HepG2 (cell line): ENCODE measurements at regions not wholly inside any gene's neighbourhood (a gene's known extent, or its start where the extent isn't known, plus 50 kb on each side); places are given as distances from the start of the nearest gene placed in this dataset.

ENCODE experiments used
- ATAC-seq: fragments of 200-7000 bp; cut with Tn5 transposase; 3 replicates; pipeline ENCODE4 v1.9.1; 2020; ENCODE audit warnings: mild to moderate bottlenecking, moderate library complexity
- BruUV-seq: library from RNA; stranded (reverse); fragments of 400-500 nt; replicated peaks from 2 replicates; lab custom pipeline; 2021; lab: Mats Ljungman, UMichigan
- CTCF ChIA-PET: fragments of 300-600 bp; formaldehyde crosslinking; extraction: SDS; loops from one replicate; lab custom pipeline; 2021; ENCODE audit warnings: low total read pairs, inconsistent platforms, low intra/inter-chr PET ratio; lab: Yijun Ruan, JAX
- POLR2A ChIA-PET: fragments of 350-600 bp; sonication (Branson Sonifier 250); formaldehyde crosslinking; loops from one replicate; lab custom pipeline; 2020; ENCODE audit warnings: antibody characterized with exemption, inconsistent platforms; lab: Yijun Ruan, JAX
- DNase-seq: peaks from one replicate; pipeline ENCODE4 v3.0.0-alpha.2; 2015; ENCODE audit warnings: low spot score
- FAIRE-seq: peaks from 3 replicates; lab custom pipeline; 2011; peaks lifted over from hg19 to GRCh38; lab: Jason Lieb, UNC
- H2AFZ ChIP-seq: one replicate; pipeline ENCODE4 v1.6.1; 2011; ENCODE audit warnings: low read length, inconsistent platforms
- H3K27ac ChIP-seq: fragments of 300-600 bp; 3 replicates; pipeline ENCODE4 v1.8.0; 2011; ENCODE audit warnings: mixed run types, mild to moderate bottlenecking, mixed read lengths, low read length, inconsistent platforms; ENCODE audit not compliant: insufficient read depth; ENCODE audit errors: extremely low read length
- H3K27me3 ChIP-seq, 2 experiments: fragments of 200-600 bp in 1 of 2; 2 replicates in 1 of 2; 3 replicates in 1 of 2; pipeline versions ENCODE4 v1.6.0 to v1.8.0; 2011; ENCODE audit warnings: low read length in 2 of 2, mild to moderate bottlenecking in 2 of 2, moderate library complexity in 2 of 2, inconsistent platforms in 1 of 2; ENCODE audit not compliant: insufficient read depth in 2 of 2, control insufficient read depth in 1 of 2
- H3K36me3 ChIP-seq, 2 experiments: fragments of 200-600 bp in 1 of 2; replicated peaks in 1 of 2; 2 replicates in 1 of 2; 3 replicates in 1 of 2; pipeline versions ENCODE4 v1.5.1 to v1.8.0; 2011; ENCODE audit warnings: low read length in 2 of 2, inconsistent platforms in 1 of 2; ENCODE audit not compliant: insufficient read depth in 2 of 2, control insufficient read depth in 1 of 2
- H3K4me1 ChIP-seq: 2 replicates; pipeline ENCODE4 v1.5.1; 2012; ENCODE audit warnings: low read length, inconsistent platforms; ENCODE audit not compliant: insufficient read depth
- H3K4me2 ChIP-seq: 2 replicates; pipeline ENCODE4 v1.6.0; 2011; ENCODE audit warnings: low read depth, low read length, inconsistent platforms
- H3K4me3 ChIP-seq, 3 experiments: fragments of 200-600 bp in 1 of 3; sonication (generic), shearing (Covaris generic) in 1 of 3; replicated peaks in 1 of 3; 2 replicates each; pipeline ENCODE4 v1.5.1; 2011 to 2016; ENCODE audit warnings: low read length in 3 of 3, inconsistent platforms in 2 of 3, low read depth in 2 of 3, mild to moderate bottlenecking in 2 of 3, control low read depth in 1 of 3, mixed read lengths in 1 of 3; ENCODE audit not compliant: insufficient read depth in 1 of 3
- H3K79me2 ChIP-seq: one replicate; pipeline ENCODE4 v1.6.1; 2011; ENCODE audit warnings: low read length, inconsistent platforms; ENCODE audit not compliant: insufficient read depth
- H3K9ac ChIP-seq: 2 replicates; pipeline ENCODE4 v1.6.0; 2011; ENCODE audit warnings: mild to moderate bottlenecking, low read depth, low read length, inconsistent platforms; ENCODE audit not compliant: insufficient read depth
- H3K9me3 ChIP-seq: 2 replicates; pipeline ENCODE4 v1.5.1; 2012; ENCODE audit warnings: mild to moderate bottlenecking, low read length
- H4K20me1 ChIP-seq: 2 replicates; pipeline ENCODE4 v1.6.0; 2011; ENCODE audit warnings: inconsistent platforms, mild to moderate bottlenecking, low read length, moderate library complexity; ENCODE audit not compliant: insufficient read depth
- ARNT2 ChIP-seq: sonication (generic); formaldehyde crosslinking; IDR thresholded peaks from 2 replicates; pipeline ENCODE4 v1.8.0; 2022; ENCODE audit warnings: mild to moderate bottlenecking, low read depth, missing genetic modification reagents, moderate library complexity
- GZF1 ChIP-seq: sonication (generic); formaldehyde crosslinking; IDR thresholded peaks from 2 replicates; pipeline ENCODE4 v1.5.1; 2020; ENCODE audit warnings: mild to moderate bottlenecking, missing genetic modification reagents
- HOXD1 ChIP-seq: sonication (generic); formaldehyde crosslinking; IDR thresholded peaks from 2 replicates; pipeline ENCODE4 v1.5.0; 2020; ENCODE audit warnings: missing genetic modification reagents
- NCOR1 ChIP-seq: fragments of 200-600 bp; sonication (generic); IDR thresholded peaks from 2 replicates; pipeline ENCODE4 v1.7.0; 2017; ENCODE audit warnings: antibody characterized with exemption, low read length, borderline replicate concordance
- STAG1 ChIP-seq: sonication (generic); formaldehyde crosslinking; IDR thresholded peaks from 2 replicates; pipeline ENCODE4 v1.4.0; 2020; ENCODE audit warnings: missing genetic modification reagents
- TP53 ChIP-seq: sonication (generic); formaldehyde crosslinking; conservative IDR thresholded peaks from 2 replicates; pipeline ENCODE4 v1.4.0; 2020; ENCODE audit warnings: missing genetic modification reagents
- ZBTB3 ChIP-seq: sonication (generic); formaldehyde crosslinking; IDR thresholded peaks from 2 replicates; pipeline ENCODE4 v1.4.0; 2020; ENCODE audit warnings: low read depth, mild to moderate bottlenecking, moderate library complexity, missing genetic modification reagents, borderline replicate concordance
- ZBTB7B ChIP-seq: sonication (generic); formaldehyde crosslinking; IDR thresholded peaks from 2 replicates; pipeline ENCODE4 v1.4.0; 2020; ENCODE audit warnings: missing genetic modification reagents
- ZFYVE20 ChIP-seq: sonication (generic); formaldehyde crosslinking; IDR thresholded peaks from 2 replicates; pipeline ENCODE4 v1.8.0; 2023; ENCODE audit warnings: low read depth, mild to moderate bottlenecking, moderate library complexity, missing genetic modification reagents, borderline replicate concordance
- ZNF7 ChIP-seq: IDR thresholded peaks from 2 replicates; pipeline ENCODE4 v1.6.1; 2016; ENCODE audit warnings: missing biosample characterization, missing genetic modification reagents
- ZNF703 ChIP-seq: sonication (generic); formaldehyde crosslinking; IDR thresholded peaks from 2 replicates; pipeline ENCODE4 v1.5.1; 2020; ENCODE audit warnings: missing genetic modification reagents, mild to moderate bottlenecking, moderate library complexity, borderline replicate concordance
- ZNF746 ChIP-seq: sonication (generic); formaldehyde crosslinking; IDR thresholded peaks from 2 replicates; pipeline ENCODE4 v1.8.0; 2022; ENCODE audit warnings: mild to moderate bottlenecking, missing genetic modification reagents
- WGBS: methylation state at CpG from one replicate; pipeline ENCODE4 v1.1.6; 2017; ENCODE audit warnings: low lambda C conversion rate; 5-methylcytosine and 5-hydroxymethylcytosine counted together
- in situ Hi-C: cut with HindIII; loops from 2 replicates; pipeline ENCODE4 v1.10.0; 2017; ENCODE audit warnings: low pct_unique_long_range_greater_than_20kb; ENCODE audit not compliant: extremely low pct_ligation_motif_present
- intact Hi-C: fragments of 100-400 bp; cut with micrococcal nuclease; formaldehyde crosslinking; loops from one replicate; pipeline ENCODE4 v1.10.0; 2022; ENCODE audit not compliant: unreplicated experiment
- TF ChIP-seq, protein P1 (sequence below): sonication (generic); formaldehyde crosslinking; IDR thresholded peaks from 2 replicates; pipeline ENCODE4 v1.5.0; 2020; ENCODE audit warnings: missing genetic modification reagents, mild to moderate bottlenecking, borderline replicate concordance
- TF ChIP-seq, protein P2 (sequence below): fragments of 450-650 bp; IDR thresholded peaks from 2 replicates; pipeline ENCODE4 v1.6.1; 2017

DNA sequence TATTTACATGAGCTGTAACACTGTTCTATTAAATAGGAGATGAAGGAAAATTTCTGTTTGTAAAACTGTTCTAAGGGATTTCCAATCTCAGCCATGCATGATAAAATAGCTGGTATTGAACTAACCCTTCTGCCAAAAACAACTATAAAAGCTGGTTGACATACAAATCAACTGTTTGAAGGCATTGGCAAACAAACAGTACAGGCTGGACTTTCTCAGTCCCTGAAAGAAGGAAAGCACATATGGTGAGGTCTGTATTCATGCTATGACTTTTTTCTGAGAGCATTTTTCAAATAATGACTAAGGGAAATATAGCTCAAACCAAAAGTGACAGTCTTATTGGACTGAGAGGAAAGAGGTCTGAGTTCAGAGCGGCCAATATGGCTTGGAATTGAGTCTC, 117.0 kb upstream of the CCDC54 start (continued):
- no peak for TF ChIP-seq HOXD1
- TF ChIP-seq, protein P1, sequence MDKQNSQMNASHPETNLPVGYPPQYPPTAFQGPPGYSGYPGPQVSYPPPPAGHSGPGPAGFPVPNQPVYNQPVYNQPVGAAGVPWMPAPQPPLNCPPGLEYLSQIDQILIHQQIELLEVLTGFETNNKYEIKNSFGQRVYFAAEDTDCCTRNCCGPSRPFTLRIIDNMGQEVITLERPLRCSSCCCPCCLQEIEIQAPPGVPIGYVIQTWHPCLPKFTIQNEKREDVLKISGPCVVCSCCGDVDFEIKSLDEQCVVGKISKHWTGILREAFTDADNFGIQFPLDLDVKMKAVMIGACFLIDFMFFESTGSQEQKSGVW = no peak
- TF ChIP-seq TP53 (CRISPR knock-in tag) = no peak
- TF ChIP-seq, all 625 proteins: peak for 0

DNA sequence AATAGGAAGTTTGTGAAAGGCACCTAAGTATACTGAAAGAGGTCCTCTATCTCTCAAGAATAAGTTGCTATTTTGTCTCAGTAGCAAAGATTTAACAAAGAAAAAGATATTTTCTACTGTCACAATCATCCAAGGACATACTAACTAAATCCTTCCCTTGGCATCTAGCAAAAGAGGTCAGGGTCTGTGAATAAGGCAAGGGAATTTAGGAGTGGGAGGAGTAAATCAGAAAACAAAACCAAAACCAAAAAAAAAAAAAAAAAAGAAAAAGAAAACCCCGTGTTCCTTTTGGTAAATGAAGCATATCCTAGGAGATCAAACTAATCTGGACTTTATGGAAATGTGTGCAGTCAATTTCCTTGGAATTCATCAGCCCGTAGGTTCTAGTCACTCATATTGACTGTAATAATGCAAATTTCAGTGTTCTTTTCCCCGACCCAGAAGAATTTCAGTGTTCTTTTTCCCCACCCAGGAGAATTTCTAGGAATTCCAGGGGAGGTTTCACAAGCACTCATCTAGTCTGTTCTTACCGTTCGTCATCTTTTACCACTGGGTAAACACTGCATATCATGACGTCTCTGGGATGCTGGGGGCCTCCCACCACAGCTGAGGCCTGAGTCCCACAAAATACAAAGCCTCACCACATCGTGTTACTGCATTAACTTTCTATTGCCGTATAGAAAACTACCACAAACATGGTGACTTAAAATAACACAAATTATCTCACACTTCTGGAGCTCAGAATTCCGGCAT, 113.8 kb upstream of the CCDC54 start:
- intact Hi-C loops = no loop called here
- no peaks in the 10 kb centered on the region for H3K9me3 ChIP-seq
- in situ Hi-C loops = no loop called here
- H3K4me1 ChIP-seq = 0 out of 2 replicates have a peak, but pooled peaks cover 7% of the 10 kb centered on the region
- no peaks in the 10 kb centered on the region for H3K36me3 ChIP-seq
- no peak overlapping the region for H3K27ac ChIP-seq
- ATAC-seq = no peak
- H3K27me3 ChIP-seq = no peaks in the 10 kb centered on the region; a peak in 1 of 5 replicates
- no peak for TF ChIP-seq ZNF746 (CRISPR knock-in tag)
- TF ChIP-seq, protein P2, sequence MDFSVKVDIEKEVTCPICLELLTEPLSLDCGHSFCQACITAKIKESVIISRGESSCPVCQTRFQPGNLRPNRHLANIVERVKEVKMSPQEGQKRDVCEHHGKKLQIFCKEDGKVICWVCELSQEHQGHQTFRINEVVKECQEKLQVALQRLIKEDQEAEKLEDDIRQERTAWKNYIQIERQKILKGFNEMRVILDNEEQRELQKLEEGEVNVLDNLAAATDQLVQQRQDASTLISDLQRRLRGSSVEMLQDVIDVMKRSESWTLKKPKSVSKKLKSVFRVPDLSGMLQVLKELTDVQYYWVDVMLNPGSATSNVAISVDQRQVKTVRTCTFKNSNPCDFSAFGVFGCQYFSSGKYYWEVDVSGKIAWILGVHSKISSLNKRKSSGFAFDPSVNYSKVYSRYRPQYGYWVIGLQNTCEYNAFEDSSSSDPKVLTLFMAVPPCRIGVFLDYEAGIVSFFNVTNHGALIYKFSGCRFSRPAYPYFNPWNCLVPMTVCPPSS = no peak
- no peak for TF ChIP-seq NCOR1
- TF ChIP-seq STAG1 (CRISPR knock-in tag) = no peak
- TF ChIP-seq ZNF703 (CRISPR knock-in tag) = no peak
- TF ChIP-seq ZBTB7B = no peak
- TF ChIP-seq ZBTB3 (CRISPR knock-in tag) = no peak
- TF ChIP-seq ARNT2 (CRISPR knock-in tag) = no peak
- no peak for TF ChIP-seq ZFYVE20 (CRISPR knock-in tag)
- no peak for TF ChIP-seq GZF1 (CRISPR knock-in tag)
- TF ChIP-seq ZNF7 (CRISPR knock-in tag) = no peak
- POLR2A ChIA-PET = no interaction called here
- H3K4me3 ChIP-seq = no peak overlapping the region
- 23% methylated on average over 9 of the region's 9 CpGs for WGBS
- H3K79me2 ChIP-seq = no peaks in the 10 kb centered on the region
- DNase-seq = no peak
- BruUV-seq = no TSS peak
- no peak overlapping the region for H3K9ac ChIP-seq
- H4K20me1 ChIP-seq = no peaks in the 10 kb centered on the region
- FAIRE-seq = no peak
- CTCF ChIA-PET = no interaction called here
- H3K4me2 ChIP-seq = no peak overlapping the region
- no peak overlapping the region for H2AFZ ChIP-seq
